PC-9 (cell line): ENCODE measurements at regions not wholly inside any gene's neighbourhood (a gene's known extent, or its start where the extent isn't known, plus 50 kb on each side); places are given as distances from the start of the nearest gene placed in this dataset.

Source experiments
- BruUV-seq: library from RNA; stranded (reverse); fragments of 400-500 nt; replicated peaks from 2 replicates; lab custom pipeline; 2021; lab: Mats Ljungman, UMichigan
- CTCF ChIA-PET: fragments of 300-600 bp; sonication (Branson Sonifier 250); formaldehyde crosslinking; loops from one replicate; lab custom pipeline; 2022; ENCODE audit warnings: antibody characterized with exemption; lab: Charles Lee
- POLR2A ChIA-PET: fragments of 300-600 bp; sonication (Branson Sonifier 250); formaldehyde crosslinking; loops from one replicate; lab custom pipeline; 2022; ENCODE audit warnings: antibody characterized with exemption; ENCODE audit not compliant: unreplicated experiment; lab: Charles Lee
- DNase-seq, 2 experiments: peaks; one replicate each; pipeline versions ENCODE4 v3.0.0 to v3.0.0-alpha.2; 2015 to 2022; ENCODE audit warnings: mixed read lengths in 1 of 2
- H2AFZ ChIP-seq: fragments of 200-600 bp; sonication (generic); 2 replicates; pipeline ENCODE4 v1.8.1; 2017; ENCODE audit warnings: antibody characterized with exemption
- H3F3A ChIP-seq: fragments of 200-600 bp; sonication (generic); 2 replicates; pipeline ENCODE4 v1.8.1; 2017; ENCODE audit warnings: antibody characterized with exemption, mild to moderate bottlenecking, low read depth; ENCODE audit not compliant: insufficient read depth
- H3K27ac ChIP-seq: fragments of 200-600 bp; sonication (generic); 2 replicates; pipeline ENCODE4 v1.6.1; 2016; ENCODE audit warnings: mixed run types
- H3K27me3 ChIP-seq: fragments of 200-600 bp; sonication (generic); 2 replicates; pipeline ENCODE4 v1.6.1; 2016; ENCODE audit warnings: low read depth, mixed run types; ENCODE audit not compliant: insufficient read depth
- H3K36me3 ChIP-seq: fragments of 200-600 bp; sonication (generic); 2 replicates; pipeline ENCODE4 v1.6.1; 2016; ENCODE audit warnings: low read depth, mixed run types
- H3K4me1 ChIP-seq: fragments of 200-600 bp; sonication (generic); replicated peaks from 2 replicates; pipeline ENCODE4 v1.6.1; 2016; ENCODE audit warnings: mixed run types; ENCODE audit not compliant: insufficient read depth
- H3K4me2 ChIP-seq: fragments of 200-600 bp; sonication (generic); 2 replicates; pipeline ENCODE4 v1.6.1; 2017; ENCODE audit warnings: mixed run types
- H3K4me3 ChIP-seq: fragments of 200-600 bp; sonication (generic); 2 replicates; pipeline ENCODE4 v1.6.1; 2016; ENCODE audit warnings: mixed run types
- H3K79me2 ChIP-seq: fragments of 200-600 bp; sonication (generic); 2 replicates; pipeline ENCODE4 v1.6.1; 2017; ENCODE audit warnings: low read depth, mixed run types
- H3K9me2 ChIP-seq: fragments of 200-600 bp; sonication (generic); 2 replicates; pipeline ENCODE4 v1.8.1; 2017; ENCODE audit warnings: mild to moderate bottlenecking; ENCODE audit not compliant: insufficient read depth
- H3K9me3 ChIP-seq: fragments of 200-600 bp; sonication (generic); 2 replicates; pipeline ENCODE4 v1.8.1; 2016; ENCODE audit warnings: low read depth; ENCODE audit not compliant: insufficient read depth
- H4K20me1 ChIP-seq: fragments of 200-600 bp; sonication (generic); 2 replicates; pipeline ENCODE4 v1.8.1; 2017; ENCODE audit not compliant: insufficient read depth
- CTCF ChIP-seq: fragments of 200-600 bp; sonication (generic); conservative IDR thresholded peaks from 2 replicates; pipeline ENCODE4 v1.6.1; 2017; ENCODE audit warnings: mixed run types, antibody characterized with exemption, mild to moderate bottlenecking, moderate library complexity
- EZH2 ChIP-seq: fragments of 200-600 bp; sonication (generic); IDR thresholded peaks from 2 replicates; pipeline ENCODE4 v1.8.0; 2017; ENCODE audit warnings: antibody characterized with exemption, low read depth
- intact Hi-C: fragments of 100-400 bp; cut with micrococcal nuclease; formaldehyde crosslinking; loops from one replicate; pipeline ENCODE4 v1.10.0; 2022; ENCODE audit not compliant: unreplicated experiment

GRCh38 chr3:181630853-181631252, 80.9 kb upstream of the SOX2 start:
- TF ChIP-seq EZH2 (no peak), CTCF (no peak)
- Histone ChIP-seq H3K4me2 (no peak overlapping the region), H3K27me3 (no peaks in the 10 kb centered on the region), H3K4me1 (peaks cover 11% of the 10 kb centered on the region; the same call in 1 of the 2 replicates), H3F3A (no peaks in the 10 kb centered on the region), H3K79me2 (no peaks in the 10 kb centered on the region), H3K27ac (no peak overlapping the region), H3K9me2 (no peaks in the 10 kb centered on the region), H2AFZ (no peak overlapping the region), H4K20me1 (no peaks in the 10 kb centered on the region), H3K36me3 (no peaks in the 10 kb centered on the region), H3K4me3 (no peak overlapping the region), H3K9me3 (no peaks in the 10 kb centered on the region)
- ChIA-PET POLR2A (no interaction called here), CTCF (no interaction called here)
- intact Hi-C loops = no loop called here
- BruUV-seq = no TSS peak
- DNase-seq = no peak

DNA sequence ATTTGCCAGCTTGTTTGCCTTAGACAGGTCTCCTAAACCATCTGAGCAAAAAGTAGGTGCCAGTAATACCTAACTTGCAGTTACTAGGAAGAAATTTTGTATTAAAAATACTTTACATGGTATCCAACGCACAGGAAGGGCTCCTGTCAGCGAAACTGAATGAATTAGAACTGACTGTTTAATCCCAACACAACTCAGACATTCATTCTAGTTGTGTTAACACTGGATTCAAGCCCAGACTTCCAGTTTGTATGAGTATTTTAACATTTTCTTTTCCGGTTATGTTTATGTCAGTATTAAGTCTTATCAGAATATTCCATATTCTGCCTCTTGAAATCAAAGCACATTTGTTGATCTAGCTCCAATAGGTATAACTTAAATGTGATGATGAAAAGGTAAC, 82.0 kb upstream of the SOX2 start:
- H3K4me2 ChIP-seq = no peak overlapping the region

GRCh38 chr3:181629029-181629428, 82.7 kb upstream of the SOX2 start:
- peak overlapping the region; percentile 63 for H2AFZ ChIP-seq
- peak in 1 of 2 experiments; percentile 50 for DNase-seq
- CTCF ChIA-PET = no interaction called here

More for the DNA sequence above, 82.0 kb upstream of the SOX2 start:
- no peaks in the 10 kb centered on the region for H3K79me2 ChIP-seq
- H3K27ac ChIP-seq = 0 out of 2 replicates have a peak overlapping the region, but pooled peaks have one; percentile 31
- H2AFZ ChIP-seq = peak overlapping the region; percentile 63; the same call in 1 of the 2 replicates
- ChIA-PET CTCF (no interaction called here), POLR2A (no interaction called here)
- peaks cover under 1% of the 10 kb centered on the region; the same call in 1 of the 2 replicates for H3F3A ChIP-seq
- intact Hi-C loops = no loop called here
- H4K20me1 ChIP-seq = no peaks in the 10 kb centered on the region
- no peak overlapping the region for H3K4me3 ChIP-seq
- peaks cover 18% of the 10 kb centered on the region for H3K4me1 ChIP-seq
- no peaks in the 10 kb centered on the region for H3K9me3 ChIP-seq
- no peaks in the 10 kb centered on the region for H3K27me3 ChIP-seq
- BruUV-seq = no TSS peak
- TF ChIP-seq EZH2 (no peak), CTCF (no peak)
- H3K36me3 ChIP-seq = no peaks in the 10 kb centered on the region
- no peaks in the 10 kb centered on the region for H3K9me2 ChIP-seq
- DNase-seq = no peak

More at GRCh38 chr3:181629029-181629428, 82.7 kb upstream of the SOX2 start:
- Histone ChIP-seq H3K27me3 (no peaks in the 10 kb centered on the region), H3F3A (peaks cover 8% of the 10 kb centered on the region; the same call in 1 of the 2 replicates), H3K9me2 (no peaks in the 10 kb centered on the region), H3K9me3 (no peaks in the 10 kb centered on the region), H3K36me3 (no peaks in the 10 kb centered on the region), H3K27ac (peak overlapping the region; percentile 31), H3K79me2 (no peaks in the 10 kb centered on the region), H3K4me1 (peaks cover 24% of the 10 kb centered on the region), H3K4me3 (no peak overlapping the region), H4K20me1 (no peaks in the 10 kb centered on the region), H3K4me2 (no peak overlapping the region)
- intact Hi-C loops = no loop called here
- POLR2A ChIA-PET = no interaction called here
- BruUV-seq = no TSS peak
- TF ChIP-seq CTCF (no peak), EZH2 (no peak)
